ENCODE measurements at regions not wholly inside any gene's neighbourhood (a gene's known extent, or its start where the extent isn't known, plus 50 kb on each side); places are given as distances from the start of the nearest gene placed in this dataset.

GRCh38 chr2:111638274-111638877 is 245.6 kb downstream of the ANAPC1 start:
- no peak for TF ChIP-seq CTCF (IDR thresholded peaks at IDR 0.05)
- no peak for TF ChIP-seq EP300 (IDR thresholded peaks at IDR 0.05)
- no peak for TF ChIP-seq POLR2A (IDR thresholded peaks at IDR 0.05)

All from sigmoid colon (tissue), 4 donors.